MCF 10A (cell line): ENCODE measurements at regions not wholly inside any gene's neighbourhood (a gene's known extent, or its start where the extent isn't known, plus 50 kb on each side); places are given as distances from the start of the nearest gene placed in this dataset.
A peak's percentile ranks its signal among the peaks of the same experiment; 100 is the strongest.

Experiments
- BruUV-seq: library from RNA; stranded (reverse); fragments of 400-500 nt; replicated peaks from 2 replicates; lab custom pipeline; 2021; lab: Mats Ljungman, UMichigan
- CTCF ChIA-PET: fragments of 300-600 bp; sonication (Branson Sonifier 250); formaldehyde crosslinking; extraction: SDS; loops from one replicate; lab custom pipeline; 2021; ENCODE audit warnings: antibody characterized with exemption, inconsistent platforms; lab: Yijun Ruan, JAX
- POLR2A ChIA-PET: fragments of 300-600, 350-650 bp; sonication (Branson Sonifier 250); formaldehyde crosslinking; extraction: SDS; loops from one replicate; lab custom pipeline; 2020; ENCODE audit warnings: antibody characterized with exemption, inconsistent platforms; lab: Yijun Ruan, JAX
- DNase-seq: peaks from one replicate; pipeline ENCODE4 v3.0.0-alpha.2; 2018; ENCODE audit not compliant: unreplicated experiment
- H3K27ac Mint-ChIP-seq: one replicate; pipeline ENCODE4 v1.8.0; 2022; ENCODE audit warnings: mild to moderate bottlenecking, low read depth, mixed read lengths; ENCODE audit not compliant: unreplicated experiment
- H3K27me3 Mint-ChIP-seq: one replicate; pipeline ENCODE4 v1.8.0; 2022; ENCODE audit warnings: mixed read lengths; ENCODE audit not compliant: insufficient read depth, unreplicated experiment
- H3K36me3 Mint-ChIP-seq: one replicate; pipeline ENCODE4 v1.8.0; 2022; ENCODE audit warnings: mild to moderate bottlenecking, moderate library complexity, mixed read lengths; ENCODE audit not compliant: insufficient read depth, unreplicated experiment
- H3K4me1 Mint-ChIP-seq: one replicate; pipeline ENCODE4 v1.8.0; 2022; ENCODE audit warnings: mixed read lengths; ENCODE audit not compliant: insufficient read depth, unreplicated experiment
- H3K4me3 Mint-ChIP-seq: one replicate; pipeline ENCODE4 v1.8.0; 2022; ENCODE audit warnings: mild to moderate bottlenecking, moderate library complexity, mixed read lengths; ENCODE audit not compliant: unreplicated experiment
- H3K9me3 Mint-ChIP-seq: one replicate; pipeline ENCODE4 v1.8.0; 2022; ENCODE audit warnings: mixed read lengths; ENCODE audit not compliant: unreplicated experiment
- intact Hi-C: fragments of 100-400 bp; cut with micrococcal nuclease; formaldehyde crosslinking; loops from 2 replicates; pipeline ENCODE4 v1.14.1; 2022
- TF ChIP-seq, protein P1 (sequence below): fragments of 200-600 bp; IDR thresholded peaks from one replicate; pipeline ENCODE4 v1.8.0; 2022; ENCODE audit warnings: antibody characterized with exemption, mild to moderate bottlenecking; ENCODE audit not compliant: unreplicated experiment

DNA sequence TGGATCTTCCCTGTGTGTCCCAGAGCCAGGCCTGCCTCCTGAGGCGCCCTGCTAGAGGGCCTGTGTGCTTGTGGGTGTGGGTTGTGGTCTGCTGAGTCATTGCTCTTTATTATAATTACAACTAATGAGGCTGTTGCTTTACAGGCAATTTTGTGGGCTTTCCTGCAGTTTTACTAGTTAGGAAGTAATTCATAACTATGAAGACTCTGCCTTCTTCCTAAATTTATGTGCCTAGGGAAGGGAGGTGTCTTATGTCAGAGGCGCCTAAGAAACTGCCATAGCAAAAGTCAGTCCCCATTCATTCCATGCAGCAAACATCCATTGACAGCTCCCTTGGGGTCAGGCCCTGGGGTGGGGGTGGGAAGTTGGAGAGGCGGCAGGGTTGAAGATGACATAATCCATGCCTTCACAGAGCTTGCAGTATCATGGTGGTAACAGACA is 359.2 kb downstream of the IDS start:
- Mint-ChIP-seq H3K4me3 (no peak overlapping the region), H3K9me3 (peaks cover 10% of the 10 kb centered on the region), H3K36me3 (no peaks in the 10 kb centered on the region), H3K27me3 (no peaks in the 10 kb centered on the region), H3K4me1 (no peaks in the 10 kb centered on the region), H3K27ac (no peak overlapping the region)
- no TSS peak for BruUV-seq
- ChIA-PET CTCF (interaction anchor here (0.6 to 0.8 kb wide), 2 partner anchors 106 to 374 kb away, joined by 3 read pairs; no protein-coding TSS in a partner anchor), POLR2A (no interaction called here)
- TF ChIP-seq, protein P1, sequence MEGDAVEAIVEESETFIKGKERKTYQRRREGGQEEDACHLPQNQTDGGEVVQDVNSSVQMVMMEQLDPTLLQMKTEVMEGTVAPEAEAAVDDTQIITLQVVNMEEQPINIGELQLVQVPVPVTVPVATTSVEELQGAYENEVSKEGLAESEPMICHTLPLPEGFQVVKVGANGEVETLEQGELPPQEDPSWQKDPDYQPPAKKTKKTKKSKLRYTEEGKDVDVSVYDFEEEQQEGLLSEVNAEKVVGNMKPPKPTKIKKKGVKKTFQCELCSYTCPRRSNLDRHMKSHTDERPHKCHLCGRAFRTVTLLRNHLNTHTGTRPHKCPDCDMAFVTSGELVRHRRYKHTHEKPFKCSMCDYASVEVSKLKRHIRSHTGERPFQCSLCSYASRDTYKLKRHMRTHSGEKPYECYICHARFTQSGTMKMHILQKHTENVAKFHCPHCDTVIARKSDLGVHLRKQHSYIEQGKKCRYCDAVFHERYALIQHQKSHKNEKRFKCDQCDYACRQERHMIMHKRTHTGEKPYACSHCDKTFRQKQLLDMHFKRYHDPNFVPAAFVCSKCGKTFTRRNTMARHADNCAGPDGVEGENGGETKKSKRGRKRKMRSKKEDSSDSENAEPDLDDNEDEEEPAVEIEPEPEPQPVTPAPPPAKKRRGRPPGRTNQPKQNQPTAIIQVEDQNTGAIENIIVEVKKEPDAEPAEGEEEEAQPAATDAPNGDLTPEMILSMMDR = no peak
- DNase-seq = peak; percentile 16
- intact Hi-C loops = loop anchor here (5.0 kb wide), 1 partner anchor 1099 kb away; no protein-coding TSS in a partner anchor

DNA sequence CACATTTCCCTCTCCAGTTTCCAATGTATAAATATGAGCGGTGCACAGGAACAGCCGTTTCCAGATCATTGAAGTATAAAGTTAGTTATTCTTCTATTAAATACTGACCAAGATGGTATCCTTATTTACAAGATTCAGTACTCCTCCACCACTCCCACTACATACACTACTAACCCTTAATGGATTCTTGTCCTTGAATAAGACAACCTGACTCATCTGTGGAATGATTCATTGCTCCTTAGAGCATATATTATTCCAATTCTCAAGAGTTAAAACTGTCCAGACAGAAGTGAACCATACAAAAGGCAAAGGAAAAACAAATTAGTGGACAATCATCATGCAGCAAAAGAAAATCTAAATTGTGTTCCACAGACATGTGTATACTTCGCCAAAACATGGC is 373.3 kb downstream of the IDS start:
- TF ChIP-seq, protein P1 = no peak
- no peak overlapping the region for H3K27ac Mint-ChIP-seq
- no peaks in the 10 kb centered on the region for H3K36me3 Mint-ChIP-seq
- H3K9me3 Mint-ChIP-seq = no peaks in the 10 kb centered on the region
- intact Hi-C loops = no loop called here
- no peaks in the 10 kb centered on the region for H3K4me1 Mint-ChIP-seq
- no peaks in the 10 kb centered on the region for H3K27me3 Mint-ChIP-seq
- H3K4me3 Mint-ChIP-seq = no peak overlapping the region
- CTCF ChIA-PET = no interaction called here
- DNase-seq = peak; percentile 28
- BruUV-seq = no TSS peak
- POLR2A ChIA-PET = no interaction called here

DNA sequence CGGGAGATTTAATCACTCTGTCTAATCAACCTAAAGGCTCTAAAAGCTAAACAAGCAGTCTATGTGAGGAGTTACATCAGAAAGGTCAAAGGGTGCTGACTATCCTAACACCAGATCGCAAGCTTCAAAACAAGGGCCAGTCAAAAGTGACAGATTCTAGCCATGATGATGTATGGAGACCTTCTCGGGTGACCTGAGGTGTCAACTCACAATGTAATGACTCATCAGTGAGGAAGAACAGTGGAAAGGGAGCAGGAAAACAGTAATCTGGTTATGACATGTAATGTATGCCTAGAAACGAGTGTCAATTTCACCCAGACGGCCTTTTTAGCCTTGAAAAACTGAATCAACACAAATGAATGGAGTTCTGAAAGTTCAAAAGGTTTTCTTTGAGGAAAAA is 375.3 kb downstream of the IDS start:
- no peaks in the 10 kb centered on the region for H3K9me3 Mint-ChIP-seq
- TF ChIP-seq, protein P1 = no peak
- H3K36me3 Mint-ChIP-seq = no peaks in the 10 kb centered on the region
- H3K4me1 Mint-ChIP-seq = no peaks in the 10 kb centered on the region
- intact Hi-C loops = no loop called here
- no peak overlapping the region for H3K4me3 Mint-ChIP-seq
- POLR2A ChIA-PET = no interaction called here
- no TSS peak for BruUV-seq
- no peak overlapping the region for H3K27ac Mint-ChIP-seq
- no peaks in the 10 kb centered on the region for H3K27me3 Mint-ChIP-seq
- peak; percentile 39 for DNase-seq
- CTCF ChIA-PET = no interaction called here

DNA sequence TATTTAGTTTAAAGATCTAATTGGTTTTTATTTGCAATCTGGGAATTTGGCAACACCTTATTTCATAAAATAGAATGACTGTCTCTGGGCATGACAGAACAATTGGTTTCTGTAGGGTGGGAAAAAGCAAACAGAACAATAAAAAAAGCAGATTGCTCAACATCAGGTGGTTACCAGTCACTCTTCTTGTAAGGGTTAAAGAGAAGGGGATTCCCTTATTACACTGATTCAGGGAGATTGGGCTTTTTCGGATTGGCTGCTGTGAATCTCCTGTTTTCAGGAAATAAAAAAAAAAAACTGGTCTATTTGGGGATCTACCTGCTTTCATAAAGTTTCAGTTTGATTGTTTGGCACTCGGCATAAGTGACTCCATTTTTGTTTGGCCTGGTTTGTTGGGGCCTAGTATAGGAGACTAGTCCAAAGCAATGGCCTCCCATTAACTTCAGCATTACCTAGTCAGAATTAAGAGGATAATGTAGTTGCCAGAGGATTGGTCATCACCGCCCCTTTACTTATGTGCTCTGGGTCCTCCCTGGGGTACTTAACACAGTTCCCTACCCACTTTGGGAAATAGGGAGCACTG is 380.5 kb downstream of the IDS start:
- intact Hi-C loops = no loop called here
- Mint-ChIP-seq H3K4me1 (no peaks in the 10 kb centered on the region), H3K27ac (no peak overlapping the region), H3K9me3 (no peaks in the 10 kb centered on the region), H3K27me3 (no peaks in the 10 kb centered on the region), H3K4me3 (no peak overlapping the region), H3K36me3 (no peaks in the 10 kb centered on the region)
- BruUV-seq = no TSS peak
- ChIA-PET POLR2A (no interaction called here), CTCF (no interaction called here)
- TF ChIP-seq, protein P1 = no peak
- peak; percentile 61 for DNase-seq
